C4-2B (cell line): ENCODE measurements at regions not wholly inside any gene's neighbourhood (a gene's known extent, or its start where the extent isn't known, plus 50 kb on each side); places are given as distances from the start of the nearest gene placed in this dataset.

ENCODE experiments used
- H3K27ac ChIP-seq: fragments of 450-650 bp; 2 replicates; pipeline ENCODE4 v1.5.1; 2017
- ZFX ChIP-seq: fragments of 450-650 bp; IDR thresholded peaks from 2 replicates; pipeline ENCODE4 v1.6.1; 2017
- TF ChIP-seq, protein P1 (sequence below): fragments of 450-650 bp; conservative IDR thresholded peaks from 2 replicates; pipeline ENCODE4 v1.5.1; 2017; ENCODE audit warnings: mild to moderate bottlenecking

DNA sequence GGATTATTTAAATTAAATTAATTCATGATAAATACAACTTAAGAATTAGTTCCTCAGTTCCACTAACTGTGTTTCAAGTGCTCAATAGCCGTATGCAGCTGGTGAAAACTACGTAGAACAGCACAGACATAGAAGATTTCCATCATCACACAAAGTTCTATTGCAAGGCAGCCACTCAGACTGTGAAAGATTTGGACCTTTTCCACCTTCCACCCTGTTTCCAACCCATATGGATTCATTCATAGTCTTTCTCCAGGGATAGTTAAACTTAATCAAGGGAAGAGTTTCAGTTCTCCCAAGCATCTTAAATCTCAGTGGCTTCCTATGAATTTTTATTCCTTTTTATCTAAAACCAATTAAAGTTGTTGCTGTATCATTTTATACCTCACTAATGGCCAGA is 2030.8 kb downstream of the SUCLG1 start:
- no peak overlapping the region for H3K27ac ChIP-seq

DNA sequence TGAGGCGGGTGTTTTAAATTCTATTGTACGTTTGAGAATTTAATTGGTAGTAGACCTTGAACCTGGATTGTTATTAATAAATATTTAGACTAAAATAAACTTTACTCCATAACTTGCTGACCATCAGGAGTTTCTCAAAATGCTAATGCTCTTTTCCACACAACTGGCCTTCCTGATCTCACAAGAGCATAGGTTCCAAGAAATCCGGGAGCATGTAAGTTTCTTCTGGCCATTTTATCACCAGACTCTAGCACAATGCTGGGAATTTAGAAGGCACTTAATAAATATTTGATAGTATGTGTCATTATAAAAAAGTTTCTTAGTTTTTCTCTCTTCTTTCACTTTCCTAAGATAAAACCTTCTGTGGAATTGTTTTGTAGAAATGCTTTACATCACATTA is 2047.1 kb downstream of the SUCLG1 start:
- no peak overlapping the region for H3K27ac ChIP-seq
- TF ChIP-seq ZFX = no peak
- TF ChIP-seq, protein P1, sequence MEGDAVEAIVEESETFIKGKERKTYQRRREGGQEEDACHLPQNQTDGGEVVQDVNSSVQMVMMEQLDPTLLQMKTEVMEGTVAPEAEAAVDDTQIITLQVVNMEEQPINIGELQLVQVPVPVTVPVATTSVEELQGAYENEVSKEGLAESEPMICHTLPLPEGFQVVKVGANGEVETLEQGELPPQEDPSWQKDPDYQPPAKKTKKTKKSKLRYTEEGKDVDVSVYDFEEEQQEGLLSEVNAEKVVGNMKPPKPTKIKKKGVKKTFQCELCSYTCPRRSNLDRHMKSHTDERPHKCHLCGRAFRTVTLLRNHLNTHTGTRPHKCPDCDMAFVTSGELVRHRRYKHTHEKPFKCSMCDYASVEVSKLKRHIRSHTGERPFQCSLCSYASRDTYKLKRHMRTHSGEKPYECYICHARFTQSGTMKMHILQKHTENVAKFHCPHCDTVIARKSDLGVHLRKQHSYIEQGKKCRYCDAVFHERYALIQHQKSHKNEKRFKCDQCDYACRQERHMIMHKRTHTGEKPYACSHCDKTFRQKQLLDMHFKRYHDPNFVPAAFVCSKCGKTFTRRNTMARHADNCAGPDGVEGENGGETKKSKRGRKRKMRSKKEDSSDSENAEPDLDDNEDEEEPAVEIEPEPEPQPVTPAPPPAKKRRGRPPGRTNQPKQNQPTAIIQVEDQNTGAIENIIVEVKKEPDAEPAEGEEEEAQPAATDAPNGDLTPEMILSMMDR = no peak

More for the DNA sequence above, 2030.8 kb downstream of the SUCLG1 start:
- TF ChIP-seq ZFX = no peak
- TF ChIP-seq, protein P1 = no peak

DNA sequence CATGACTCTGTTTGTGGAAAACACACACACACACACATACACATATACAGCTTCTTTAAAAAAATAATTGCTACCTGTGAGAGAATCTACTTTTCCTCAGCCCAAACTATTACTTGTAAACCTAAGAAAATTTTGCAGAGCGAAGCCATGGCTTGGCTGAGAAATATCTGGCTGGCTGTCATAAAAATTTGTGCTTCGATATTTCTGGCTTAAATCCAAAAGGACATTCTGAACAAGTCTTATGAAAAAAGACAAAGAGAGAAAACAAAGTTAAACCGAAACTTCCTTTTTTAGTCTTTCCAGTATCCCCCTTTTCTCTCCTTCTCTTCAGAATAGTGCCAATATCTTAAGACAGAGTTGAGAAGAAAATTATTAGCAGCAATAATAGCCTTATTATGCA is 2048.0 kb downstream of the SUCLG1 start:
- no peak overlapping the region for H3K27ac ChIP-seq
- TF ChIP-seq, protein P1 = no peak
- TF ChIP-seq ZFX = no peak

DNA sequence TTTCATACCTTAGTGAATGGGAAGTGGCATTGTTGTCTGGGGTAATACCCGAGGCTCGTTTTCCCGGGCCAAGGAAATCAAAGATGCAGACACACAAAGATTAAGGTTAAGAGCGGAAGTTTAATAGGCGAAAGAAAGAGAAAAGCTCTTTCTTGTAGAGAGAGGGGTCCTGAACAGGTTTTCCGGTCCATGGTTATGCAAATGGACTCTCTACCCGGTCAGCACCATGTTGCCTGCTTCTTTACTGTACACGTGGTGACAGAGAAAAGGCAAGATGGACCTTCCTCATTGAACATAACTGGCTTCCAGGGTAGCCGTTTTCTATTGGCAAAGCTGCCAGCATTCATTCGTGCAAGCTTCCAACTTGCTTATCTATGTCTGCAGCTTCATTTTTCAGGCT is 2063.5 kb downstream of the SUCLG1 start:
- TF ChIP-seq ZFX = no peak
- TF ChIP-seq, protein P1 = no peak
- H3K27ac ChIP-seq = no peak overlapping the region

DNA sequence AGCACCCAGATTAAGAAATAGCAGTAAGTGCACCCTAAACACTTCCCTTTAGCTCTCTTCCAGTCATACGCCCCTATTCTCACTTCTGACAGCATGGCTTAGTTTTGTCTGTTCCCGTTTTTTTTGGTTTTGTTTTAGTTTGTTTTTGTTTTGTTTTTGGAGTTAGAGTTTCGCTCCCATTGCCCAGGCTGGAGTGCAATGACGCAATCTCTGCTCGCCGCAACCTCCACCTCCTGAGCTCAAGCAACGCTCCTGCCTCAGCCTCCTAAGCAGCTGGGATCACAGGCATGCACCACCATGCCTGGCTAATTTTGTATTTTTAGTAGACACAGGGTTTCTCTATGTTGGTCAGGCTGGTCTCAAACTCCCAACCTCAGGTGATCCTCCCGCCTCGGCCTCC is 2067.7 kb downstream of the SUCLG1 start:
- no peak for TF ChIP-seq ZFX
- TF ChIP-seq, protein P1 = no peak
- H3K27ac ChIP-seq = no peak overlapping the region

DNA sequence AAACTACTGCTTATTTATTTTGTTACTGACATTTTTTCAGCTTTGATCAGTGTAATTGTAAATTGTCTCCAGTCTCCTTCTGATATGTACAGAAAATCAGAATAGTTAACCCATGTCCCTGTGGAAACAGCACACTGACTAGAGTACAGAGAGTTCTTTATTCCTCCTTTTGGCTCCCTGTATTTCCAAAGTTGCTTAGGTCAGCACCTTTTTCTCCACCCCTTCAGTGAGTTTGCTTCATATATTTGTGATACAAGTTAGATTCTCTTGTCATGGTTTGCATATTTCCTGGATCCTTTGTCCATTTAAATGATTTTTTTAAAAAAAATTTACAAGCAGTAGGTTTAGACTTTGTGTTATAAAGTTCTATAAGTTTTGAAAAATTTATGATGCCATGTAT is 2051.1 kb upstream of the LRRTM1 start:
- TF ChIP-seq, protein P1 = no peak
- no peak for TF ChIP-seq ZFX
- H3K27ac ChIP-seq = no peak overlapping the region

DNA sequence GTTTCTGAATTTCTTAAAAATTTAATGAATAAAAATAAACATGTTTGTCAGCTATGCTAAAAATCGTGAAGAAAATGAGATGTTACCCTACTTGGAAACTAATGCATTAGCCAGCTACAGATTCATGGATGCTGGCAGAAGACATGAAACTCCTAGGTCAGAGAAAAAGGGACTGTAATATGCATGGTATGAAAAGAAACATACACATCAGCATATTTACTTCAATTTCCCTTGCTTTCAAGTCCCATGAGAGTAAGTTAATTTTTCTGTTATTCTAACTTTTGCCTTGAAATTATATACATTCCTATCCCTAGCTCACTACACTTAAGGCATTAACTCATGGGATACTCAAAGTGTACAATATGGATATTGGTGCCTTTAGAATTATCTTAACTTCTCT is 2041.4 kb upstream of the LRRTM1 start:
- no peak overlapping the region for H3K27ac ChIP-seq
- TF ChIP-seq, protein P1 = no peak
- no peak for TF ChIP-seq ZFX
